ENCODE measurements at regions not wholly inside any gene's neighbourhood (a gene's known extent, or its start where the extent isn't known, plus 50 kb on each side); places are given as distances from the start of the nearest gene placed in this dataset.

GRCh38 chr3:71921036-71921435, 136.1 kb upstream of the PROK2 start:
- Mint-ChIP-seq H3K4me1 (ENCODE audit: low read depth) (no peaks in the 10 kb centered on the region), H3K9me3 (ENCODE audit: insufficient read depth) (no peaks in the 10 kb centered on the region), H3K4me3 (no peak overlapping the region), H3K36me3 (ENCODE audit: low read depth) (no peaks in the 10 kb centered on the region), H3K27ac (no peak overlapping the region), H3K27me3 (ENCODE audit: low read depth) (no peaks in the 10 kb centered on the region)
- ChIA-PET CTCF (no interaction called here), POLR2A (no interaction called here)
- DNase-seq, result no peak
- ATAC-seq, result no peak

GRCh38 chr3:71919572-71919971, 134.6 kb upstream of the PROK2 start:
- no peaks in the 10 kb centered on the region for H3K9me3 Mint-ChIP-seq (ENCODE audit: insufficient read depth)
- no peaks in the 10 kb centered on the region for H3K27me3 Mint-ChIP-seq (ENCODE audit: low read depth)
- ATAC-seq (no peak), DNase-seq (no peak)
- no peaks in the 10 kb centered on the region for H3K36me3 Mint-ChIP-seq (ENCODE audit: low read depth)
- no peak overlapping the region for H3K4me3 Mint-ChIP-seq
- no peaks in the 10 kb centered on the region for H3K4me1 Mint-ChIP-seq (ENCODE audit: low read depth)
- CTCF ChIA-PET, result no interaction called here
- no peak overlapping the region for H3K27ac Mint-ChIP-seq
- POLR2A ChIA-PET, result no interaction called here

DNA sequence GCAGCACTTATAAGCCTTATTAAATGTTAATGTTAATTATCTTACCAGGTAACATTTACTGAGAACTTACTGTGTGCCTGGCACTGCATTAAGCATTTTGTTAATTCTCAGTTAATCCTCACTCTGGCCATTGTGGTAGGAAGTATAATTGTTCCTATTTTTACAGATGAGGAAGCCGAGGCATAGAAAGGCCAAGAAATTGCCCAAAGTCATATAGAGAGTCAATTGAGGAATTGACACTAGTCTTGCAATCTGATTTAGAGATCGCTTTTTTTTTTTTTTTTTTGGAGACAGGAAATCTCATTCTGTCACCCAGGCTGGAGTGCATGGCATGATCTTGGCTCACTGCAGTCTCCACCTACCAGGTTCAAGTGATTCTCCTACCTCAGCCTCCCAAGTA, 132.6 kb upstream of the PROK2 start:
- Mint-ChIP-seq H3K4me1 (ENCODE audit: low read depth) (no peaks in the 10 kb centered on the region), H3K27ac (no peak overlapping the region), H3K9me3 (ENCODE audit: insufficient read depth) (no peaks in the 10 kb centered on the region), H3K27me3 (ENCODE audit: low read depth) (peaks cover 6% of the 10 kb centered on the region), H3K36me3 (ENCODE audit: low read depth) (no peaks in the 10 kb centered on the region), H3K4me3 (no peak overlapping the region)
- ATAC-seq, result no peak
- ChIA-PET CTCF (no interaction called here), POLR2A (no interaction called here)
- no peak for DNase-seq

DNA sequence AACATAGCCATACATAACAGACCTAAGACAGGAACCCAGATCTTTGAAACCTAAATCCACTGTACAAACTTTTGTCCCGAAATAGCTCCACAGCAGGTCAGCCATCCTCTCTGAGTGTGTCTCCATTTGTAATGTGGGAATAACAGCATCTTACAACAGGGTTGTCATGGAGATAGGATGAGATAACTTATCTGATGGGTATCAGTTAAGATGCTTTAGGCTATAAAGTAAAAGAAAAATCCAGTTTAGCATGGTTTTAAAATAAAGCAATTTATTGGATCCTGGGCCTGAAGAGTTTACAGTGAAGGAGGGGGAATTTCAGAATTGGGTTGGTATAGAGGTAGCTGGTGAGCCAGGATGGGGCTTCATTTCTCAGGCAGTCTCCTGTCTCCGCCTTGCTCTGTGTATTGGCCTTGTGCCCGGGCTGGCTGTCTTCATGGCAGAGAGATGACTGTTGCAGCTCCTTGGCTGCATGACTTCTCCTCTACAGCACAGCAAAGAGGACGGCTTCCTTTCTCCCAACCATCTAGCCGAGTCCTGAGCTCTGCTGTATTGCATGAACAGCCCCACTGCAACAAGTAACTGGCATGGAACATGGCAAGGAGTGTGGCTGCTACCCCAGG, 131.9 kb upstream of the PROK2 start:
- H3K9me3 Mint-ChIP-seq (ENCODE audit: insufficient read depth), result no peaks in the 10 kb centered on the region

DNA sequence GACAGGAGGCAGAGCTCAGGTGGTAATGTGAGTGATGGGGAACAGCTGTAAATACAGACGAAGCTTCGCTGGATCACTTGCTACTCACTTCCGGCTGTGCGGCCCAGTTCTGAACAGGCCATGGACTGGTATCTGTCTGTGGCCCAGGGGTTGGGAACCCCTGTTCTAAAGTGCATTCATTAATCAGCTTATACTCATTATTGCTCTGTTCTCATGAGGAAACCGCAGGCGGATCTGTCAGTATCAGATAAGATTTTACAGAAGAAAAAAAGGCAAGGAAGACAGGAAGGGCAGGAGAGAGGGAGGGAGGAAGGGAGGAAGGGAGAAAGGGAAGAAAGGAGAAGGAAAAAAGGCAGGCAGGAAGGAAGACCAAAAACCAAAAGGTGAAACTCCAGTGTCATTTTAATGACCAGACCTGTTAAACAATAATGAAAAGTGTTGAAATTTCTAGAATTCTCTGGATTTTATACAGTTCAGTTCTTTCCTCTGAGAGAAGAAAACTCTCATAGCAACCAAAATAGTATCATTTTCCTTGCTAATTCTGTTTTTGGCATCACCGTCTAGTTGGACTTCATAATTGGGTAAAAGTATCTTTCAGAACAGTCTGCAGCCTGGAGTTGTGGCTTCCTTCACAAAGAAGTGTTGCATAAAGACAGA, 128.0 kb upstream of the PROK2 start:
- no peaks in the 10 kb centered on the region for H3K4me1 Mint-ChIP-seq (ENCODE audit: low read depth)
- H3K27me3 Mint-ChIP-seq (ENCODE audit: low read depth), result peaks cover 16% of the 10 kb centered on the region
- no peak for DNase-seq
- ATAC-seq, result no peak
- no peak overlapping the region for H3K27ac Mint-ChIP-seq
- ChIA-PET POLR2A (no interaction called here), CTCF (no interaction called here)
- H3K9me3 Mint-ChIP-seq (ENCODE audit: insufficient read depth), result no peaks in the 10 kb centered on the region
- H3K4me3 Mint-ChIP-seq, result no peak overlapping the region
- H3K36me3 Mint-ChIP-seq (ENCODE audit: low read depth), result no peaks in the 10 kb centered on the region

More for the DNA sequence above, 131.9 kb upstream of the PROK2 start:
- Mint-ChIP-seq H3K4me1 (ENCODE audit: low read depth) (no peaks in the 10 kb centered on the region), H3K27ac (no peak overlapping the region), H3K36me3 (ENCODE audit: low read depth) (no peaks in the 10 kb centered on the region), H3K27me3 (ENCODE audit: low read depth) (peaks cover 9% of the 10 kb centered on the region), H3K4me3 (no peak overlapping the region)
- POLR2A ChIA-PET, result no interaction called here
- ATAC-seq, result no peak
- CTCF ChIA-PET, result no interaction called here
- no peak for DNase-seq

DNA sequence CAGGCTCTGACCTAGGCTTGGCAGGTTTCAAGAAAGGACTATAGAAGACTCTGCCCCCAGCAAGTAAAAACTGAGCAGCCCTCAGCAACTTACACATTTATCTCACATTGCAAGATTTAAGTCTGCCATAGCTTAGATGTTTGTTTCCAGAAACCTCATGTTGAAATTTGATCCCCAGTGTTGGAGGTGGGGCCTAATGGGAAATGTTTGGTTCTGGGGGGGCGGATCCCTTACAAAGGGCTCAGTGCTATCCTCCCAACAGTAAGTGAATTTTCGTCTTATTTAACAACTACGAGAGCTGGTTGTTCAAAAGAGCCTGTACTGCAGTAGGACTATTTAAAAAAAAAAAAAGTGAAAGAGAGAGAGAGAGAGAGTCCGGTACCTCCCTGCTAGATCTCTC, 125.2 kb upstream of the PROK2 start:
- DNase-seq (no peak), ATAC-seq (no peak)
- POLR2A ChIA-PET, result no interaction called here
- Mint-ChIP-seq H3K27ac (no peak overlapping the region), H3K36me3 (ENCODE audit: low read depth) (no peaks in the 10 kb centered on the region), H3K4me1 (ENCODE audit: low read depth) (peaks cover 9% of the 10 kb centered on the region), H3K4me3 (no peak overlapping the region), H3K9me3 (ENCODE audit: insufficient read depth) (no peaks in the 10 kb centered on the region), H3K27me3 (ENCODE audit: low read depth) (peaks cover 16% of the 10 kb centered on the region)
- CTCF ChIA-PET, result interaction anchor here (1.1 kb wide), 1 partner anchor 20 kb away, joined by 4 read pairs; no protein-coding TSS in a partner anchor

DNA sequence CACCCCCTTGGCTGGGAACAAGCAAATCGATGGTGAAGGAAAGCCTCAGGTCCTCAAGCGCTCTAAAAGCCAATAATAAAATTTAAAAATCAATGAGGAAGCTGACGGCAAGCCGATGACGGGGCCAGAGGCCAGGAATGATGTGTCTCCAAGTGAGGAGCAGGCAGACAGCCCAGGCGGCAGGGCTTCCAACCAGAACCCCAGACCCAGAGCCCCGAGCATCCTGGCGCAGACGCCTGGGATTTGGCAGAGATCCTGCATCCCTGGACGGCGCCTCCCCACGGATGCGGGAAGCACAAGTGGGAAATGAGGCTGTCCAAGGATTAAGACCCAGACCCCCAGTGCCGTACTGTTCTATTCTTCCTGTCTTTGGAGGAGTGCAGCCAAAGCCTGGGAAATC, 123.0 kb upstream of the PROK2 start:
- no peak overlapping the region for H3K27ac Mint-ChIP-seq
- no peaks in the 10 kb centered on the region for H3K36me3 Mint-ChIP-seq (ENCODE audit: low read depth)
- DNase-seq, result no peak
- ATAC-seq, result no peak
- H3K4me3 Mint-ChIP-seq, result no peak overlapping the region
- ChIA-PET CTCF (no interaction called here), POLR2A (no interaction called here)
- no peaks in the 10 kb centered on the region for H3K9me3 Mint-ChIP-seq (ENCODE audit: insufficient read depth)
- H3K27me3 Mint-ChIP-seq (ENCODE audit: low read depth), result peaks cover 12% of the 10 kb centered on the region
- peaks cover 11% of the 10 kb centered on the region for H3K4me1 Mint-ChIP-seq (ENCODE audit: low read depth)

GRCh38 chr3:71906976-71907375, 122.0 kb upstream of the PROK2 start:
- Mint-ChIP-seq H3K36me3 (ENCODE audit: low read depth) (no peaks in the 10 kb centered on the region), H3K4me1 (ENCODE audit: low read depth) (peaks cover 11% of the 10 kb centered on the region), H3K9me3 (ENCODE audit: insufficient read depth) (no peaks in the 10 kb centered on the region), H3K4me3 (no peak overlapping the region), H3K27ac (no peak overlapping the region), H3K27me3 (ENCODE audit: low read depth) (peaks cover 8% of the 10 kb centered on the region)
- DNase-seq, result no peak
- ChIA-PET CTCF (no interaction called here), POLR2A (no interaction called here)
- no peak for ATAC-seq

DNA sequence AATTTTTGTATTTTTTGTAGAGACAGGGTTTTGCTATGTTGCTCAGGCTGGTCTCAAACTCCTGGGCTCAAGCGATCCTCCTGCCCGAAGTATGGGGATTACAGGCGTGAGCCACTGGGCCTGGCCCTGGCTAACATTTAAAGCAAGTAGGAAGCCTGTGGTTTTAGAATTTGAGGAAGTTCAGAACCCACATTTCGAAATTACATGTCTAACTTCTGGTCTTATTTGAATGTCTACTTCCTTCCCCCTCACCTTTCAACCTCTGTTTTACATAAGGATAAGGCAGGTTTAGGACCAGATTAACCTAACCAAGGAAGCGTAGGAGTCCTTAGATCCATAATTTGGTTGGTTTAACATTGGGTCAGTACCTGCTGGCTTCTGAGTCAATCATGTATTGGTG, 120.5 kb upstream of the PROK2 start:
- Mint-ChIP-seq H3K36me3 (ENCODE audit: low read depth) (no peaks in the 10 kb centered on the region), H3K9me3 (ENCODE audit: insufficient read depth) (no peaks in the 10 kb centered on the region), H3K27ac (no peak overlapping the region), H3K4me3 (no peak overlapping the region), H3K27me3 (ENCODE audit: low read depth) (peaks cover 6% of the 10 kb centered on the region), H3K4me1 (ENCODE audit: low read depth) (peaks cover 11% of the 10 kb centered on the region)
- ATAC-seq (no peak), DNase-seq (no peak)
- CTCF ChIA-PET, result no interaction called here
- POLR2A ChIA-PET, result no interaction called here

- no peak overlapping the region for H3K27ac Mint-ChIP-seq
- ChIA-PET POLR2A (no interaction called here), CTCF (no interaction called here)
- H3K4me3 Mint-ChIP-seq, result no peak overlapping the region
- H3K9me3 Mint-ChIP-seq (ENCODE audit: insufficient read depth), result no peaks in the 10 kb centered on the region
- peaks cover 11% of the 10 kb centered on the region for H3K4me1 Mint-ChIP-seq (ENCODE audit: low read depth)
- DNase-seq (no peak), ATAC-seq (no peak)
- H3K27me3 Mint-ChIP-seq (ENCODE audit: low read depth), result peaks cover 6% of the 10 kb centered on the region
- H3K36me3 Mint-ChIP-seq (ENCODE audit: low read depth), result no peaks in the 10 kb centered on the region
Observed at GRCh38 chr3:71903936-71904335, 119.0 kb upstream of the PROK2 start.

DNA sequence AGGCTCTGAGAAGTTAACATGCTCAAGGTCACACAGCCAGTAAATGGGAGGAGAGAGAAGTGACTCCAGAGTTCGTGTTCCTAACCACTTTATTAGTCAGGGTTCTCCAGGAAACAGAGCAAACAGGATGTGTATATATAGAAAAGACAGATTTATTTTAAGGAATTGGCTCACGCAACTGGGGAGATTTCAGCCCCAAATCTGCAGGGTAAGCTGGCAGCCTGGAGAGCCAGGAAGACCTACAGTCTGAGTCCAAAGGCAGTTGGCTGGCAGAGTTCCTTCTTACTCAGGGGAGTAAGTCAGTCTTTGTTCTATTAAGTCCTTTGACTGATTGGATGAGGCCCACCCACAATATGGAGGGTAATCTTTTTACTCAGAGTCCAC, 118.2 kb upstream of the PROK2 start:
- DNase-seq (no peak), ATAC-seq (no peak)
- Mint-ChIP-seq H3K9me3 (ENCODE audit: insufficient read depth) (no peaks in the 10 kb centered on the region), H3K27me3 (ENCODE audit: low read depth) (peaks cover under 1% of the 10 kb centered on the region), H3K4me3 (no peak overlapping the region), H3K36me3 (ENCODE audit: low read depth) (no peaks in the 10 kb centered on the region), H3K27ac (no peak overlapping the region), H3K4me1 (ENCODE audit: low read depth) (peaks cover 11% of the 10 kb centered on the region)
- ChIA-PET CTCF (interaction anchor here (1.4 kb wide), 1 partner anchor 28 kb away, joined by 6 read pairs; no protein-coding TSS in a partner anchor), POLR2A (interaction anchor here (0.5 kb wide), 1 partner anchor 653 kb away, joined by 6 read pairs; no protein-coding TSS in a partner anchor)

GRCh38 chr3:71902258-71903111, 117.5 kb upstream of the PROK2 start:
- Mint-ChIP-seq H3K27me3 (ENCODE audit: low read depth) (peaks cover 7% of the 10 kb centered on the region), H3K27ac (no peak overlapping the region), H3K4me1 (ENCODE audit: low read depth) (peaks cover 11% of the 10 kb centered on the region), H3K4me3 (no peak overlapping the region), H3K36me3 (ENCODE audit: low read depth) (no peaks in the 10 kb centered on the region), H3K9me3 (ENCODE audit: insufficient read depth) (no peaks in the 10 kb centered on the region)
- CTCF ChIA-PET, result interaction anchor here (1.4 kb wide), 1 partner anchor 27 kb away, joined by 6 read pairs; no protein-coding TSS in a partner anchor
- DNase-seq (no peak), ATAC-seq (no peak)
- POLR2A ChIA-PET, result interaction anchor here (0.5 kb wide), 1 partner anchor 654 kb away, joined by 6 read pairs; no protein-coding TSS in a partner anchor

All from activated CD8-positive, alpha-beta T cell treated with anti-CD3 and anti-CD28 coated beads, Interleukin-2, amount 10 ng/mL, durations not matched to agents 7 days and 5 days (primary cell).